WERI-Rb-1 (cell line): ENCODE measurements at regions not wholly inside any gene's neighbourhood (a gene's known extent, or its start where the extent isn't known, plus 50 kb on each side); places are given as distances from the start of the nearest gene placed in this dataset.

Experiments used
- DNase-seq: peaks from one replicate; pipeline ENCODE4 v3.0.0-alpha.2; 2020
- H3K27ac ChIP-seq: fragments of 250-450 bp; sonication (Bioruptor Pico); 2 replicates; pipeline ENCODE4 v1.5.1; 2020; ENCODE audit warnings: mild to moderate bottlenecking, moderate library complexity
- H3K27me3 ChIP-seq: fragments of 250-450 bp; sonication (Bioruptor Pico); 2 replicates; pipeline ENCODE4 v1.5.1; 2021; ENCODE audit warnings: mild to moderate bottlenecking, low read depth, moderate library complexity; ENCODE audit not compliant: insufficient read depth, severe bottlenecking
- H3K36me3 ChIP-seq: fragments of 250-450 bp; sonication (Bioruptor Pico); 2 replicates; pipeline ENCODE4 v1.5.1; 2020; ENCODE audit warnings: mild to moderate bottlenecking, moderate library complexity
- H3K4me3 ChIP-seq: 2 replicates; pipeline ENCODE4 v1.5.1; 2011; ENCODE audit warnings: low read depth, mild to moderate bottlenecking, control low read depth, low read length
- H3K9me3 ChIP-seq: fragments of 250-450 bp; sonication (Bioruptor Pico); 2 replicates; pipeline ENCODE4 v1.5.1; 2021; ENCODE audit warnings: mild to moderate bottlenecking, moderate library complexity; ENCODE audit not compliant: severe bottlenecking
- CTCF ChIP-seq: IDR thresholded peaks from 2 replicates; pipeline ENCODE4 v1.5.1; 2011; ENCODE audit warnings: low read depth, mild to moderate bottlenecking, control low read depth, inconsistent platforms, low read length

DNA sequence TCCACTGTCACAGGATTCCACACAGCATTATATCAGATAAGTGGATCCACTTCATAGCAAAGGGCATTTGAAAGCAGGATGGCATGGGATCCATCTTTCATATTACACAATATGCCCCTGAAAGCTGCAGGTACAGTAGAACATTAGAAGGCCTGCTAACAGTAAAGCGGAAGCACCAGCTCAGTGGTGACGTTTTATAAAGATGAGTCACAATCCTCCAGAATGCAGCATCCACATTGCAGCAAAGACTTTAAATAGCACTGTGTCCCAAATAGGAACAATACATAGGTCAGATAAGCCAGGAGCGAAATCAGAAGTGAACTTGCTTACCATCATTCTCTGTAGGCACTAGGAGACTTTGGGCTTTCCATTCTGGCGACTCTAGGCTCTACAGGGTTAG lies 609.5 kb upstream of the FAT1 start:
- H3K9me3 ChIP-seq, result no peaks in the 10 kb centered on the region
- no peak for TF ChIP-seq CTCF
- H3K27ac ChIP-seq, result no peak overlapping the region
- no peak for DNase-seq
- peaks cover 92% of the 10 kb centered on the region for H3K27me3 ChIP-seq
- H3K4me3 ChIP-seq, result no peak overlapping the region
- no peaks in the 10 kb centered on the region for H3K36me3 ChIP-seq

- H3K4me3 ChIP-seq, result no peak overlapping the region
- no peak for TF ChIP-seq CTCF
Observed at GRCh38 chr4:187335339-187335738, 611.7 kb upstream of the FAT1 start.

GRCh38 chr4:187354740-187355139 lies 631.1 kb upstream of the FAT1 start:
- H3K36me3 ChIP-seq, result no peaks in the 10 kb centered on the region
- H3K27me3 ChIP-seq, result peaks cover 82% of the 10 kb centered on the region
- DNase-seq, result no peak
- H3K27ac ChIP-seq, result no peak overlapping the region
- no peak for TF ChIP-seq CTCF
- no peaks in the 10 kb centered on the region for H3K9me3 ChIP-seq
- no peak overlapping the region for H3K4me3 ChIP-seq

More at GRCh38 chr4:187335339-187335738, 611.7 kb upstream of the FAT1 start:
- Histone ChIP-seq H3K27ac (no peak overlapping the region), H3K27me3 (peaks cover 84% of the 10 kb centered on the region), H3K9me3 (no peaks in the 10 kb centered on the region), H3K36me3 (no peaks in the 10 kb centered on the region)
- DNase-seq, result no peak

DNA sequence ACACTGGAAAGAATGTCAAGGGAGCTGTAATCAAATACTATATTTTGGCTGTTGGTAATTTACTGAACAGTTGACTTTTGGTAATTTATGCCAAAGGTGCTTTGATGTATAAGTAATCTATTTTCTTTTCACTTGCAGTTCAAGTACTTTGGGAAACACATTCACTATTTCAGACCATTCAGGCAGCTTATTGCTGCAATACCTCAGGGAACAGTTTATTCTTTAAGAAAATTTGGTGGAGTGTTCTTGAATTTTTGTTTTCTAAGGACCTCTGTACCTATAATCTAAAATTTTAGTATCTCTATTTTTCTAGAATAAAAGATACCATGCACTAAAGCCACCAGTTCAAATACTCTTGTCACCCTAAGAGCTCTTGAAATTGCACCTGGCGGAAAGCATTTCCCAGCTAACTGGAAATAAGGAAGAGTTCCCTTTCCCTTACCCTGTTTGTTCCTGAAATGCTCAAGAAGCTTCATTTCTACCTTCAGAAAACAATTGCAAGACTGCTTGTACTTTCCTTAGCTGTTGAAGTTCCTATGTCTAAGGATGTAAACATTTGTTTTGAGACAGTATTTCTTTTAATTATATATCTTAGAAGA lies 633.5 kb upstream of the FAT1 start:
- no peak for DNase-seq
- Histone ChIP-seq H3K9me3 (no peaks in the 10 kb centered on the region), H3K36me3 (no peaks in the 10 kb centered on the region), H3K27me3 (peaks cover 83% of the 10 kb centered on the region), H3K27ac (no peak overlapping the region), H3K4me3 (no peak overlapping the region)
- TF ChIP-seq CTCF, result no peak

- no peak for DNase-seq
- H3K4me3 ChIP-seq, result no peak overlapping the region
- no peak for TF ChIP-seq CTCF
- no peaks in the 10 kb centered on the region for H3K36me3 ChIP-seq
- H3K9me3 ChIP-seq, result no peaks in the 10 kb centered on the region
- no peak overlapping the region for H3K27ac ChIP-seq
- peaks cover 81% of the 10 kb centered on the region for H3K27me3 ChIP-seq
Observed at GRCh38 chr4:187357821-187358220, 634.2 kb upstream of the FAT1 start.
